HEK293 (cell line): ENCODE measurements at regions not wholly inside any gene's neighbourhood (a gene's known extent, or its start where the extent isn't known, plus 50 kb on each side); places are given as distances from the start of the nearest gene placed in this dataset.

Experiments used
- CTCF ChIA-PET: fragments of 350-600 bp; formaldehyde crosslinking; extraction: SDS; loops from one replicate; lab custom pipeline; 2021; ENCODE audit warnings: antibody characterized with exemption; lab: Yijun Ruan, JAX
- POLR2A ChIA-PET: fragments of 300-600 bp; formaldehyde crosslinking; extraction: SDS; loops from one replicate; lab custom pipeline; 2020; ENCODE audit warnings: antibody characterized with exemption, inconsistent platforms; lab: Yijun Ruan, JAX
- H3K27ac ChIP-seq: fragments of 200-500 bp; sonication (Bioruptor generic); 2 replicates; pipeline ENCODE4 v1.5.1; 2014; ENCODE audit warnings: low read depth, low read length, control low read depth, inconsistent platforms; ENCODE audit errors: extremely low read depth
- H3K36me3 ChIP-seq, 2 experiments: fragments of 200-500 bp in 1 of 2; sonication (Bioruptor generic) in 1 of 2; 1 replicate in 1 of 2; 2 replicates in 1 of 2; pipeline ENCODE4 v1.5.1; 2014 to 2017; ENCODE audit warnings: inconsistent platforms in 2 of 2, low read length in 2 of 2; ENCODE audit not compliant: control insufficient read depth in 2 of 2, insufficient read depth in 1 of 2
- H3K4me1 ChIP-seq: fragments of 200-500 bp; sonication (Bioruptor generic); 2 replicates; pipeline ENCODE4 v1.5.1; 2014; ENCODE audit warnings: mild to moderate bottlenecking, low read length, inconsistent platforms; ENCODE audit not compliant: control insufficient read depth, insufficient read depth
- H3K4me3 ChIP-seq: 2 replicates; pipeline ENCODE4 v1.5.1; 2011; ENCODE audit warnings: low read depth, mild to moderate bottlenecking, control low read depth, low read length, moderate library complexity
- H3K9me3 ChIP-seq: fragments of 200-500 bp; sonication (Bioruptor generic); 2 replicates; pipeline ENCODE4 v1.5.1; 2014; ENCODE audit warnings: low read depth, low read length, inconsistent platforms; ENCODE audit not compliant: control insufficient read depth, insufficient read depth
- HOXD13 ChIP-seq: sonication (generic); formaldehyde crosslinking; IDR thresholded peaks from 2 replicates; pipeline ENCODE4 v1.8.0; 2022; ENCODE audit warnings: missing genetic modification reagents, borderline replicate concordance
- OVOL3 ChIP-seq: fragments of 450-650 bp; formaldehyde crosslinking; IDR thresholded peaks from 2 replicates; pipeline ENCODE4 v1.5.1; 2016; ENCODE audit warnings: missing biosample characterization, missing genetic modification characterization
- RBAK ChIP-seq: fragments of 450-650 bp; formaldehyde crosslinking; IDR thresholded peaks from 2 replicates; pipeline ENCODE4 v1.5.1; 2016; ENCODE audit warnings: missing biosample characterization, missing genetic modification characterization
- WT1 ChIP-seq: fragments of 450-650 bp; formaldehyde crosslinking; IDR thresholded peaks from 2 replicates; pipeline ENCODE4 v1.5.1; 2016; ENCODE audit warnings: missing biosample characterization, missing genetic modification characterization
- ZEB2 ChIP-seq: fragments of 450-650 bp; formaldehyde crosslinking; IDR thresholded peaks from 2 replicates; pipeline ENCODE4 v1.5.1; 2016; ENCODE audit warnings: missing biosample characterization, missing genetic modification characterization
- ZNF121 ChIP-seq: fragments of 450-650 bp; formaldehyde crosslinking; IDR thresholded peaks from 2 replicates; pipeline ENCODE4 v1.5.1; 2016; ENCODE audit warnings: missing biosample characterization, missing genetic modification characterization
- ZNF138 ChIP-seq: fragments of 450-650 bp; formaldehyde crosslinking; IDR thresholded peaks from 2 replicates; pipeline ENCODE4 v1.5.1; 2016; ENCODE audit warnings: missing biosample characterization, missing genetic modification characterization, borderline replicate concordance
- ZNF140 ChIP-seq: fragments of 450-650 bp; formaldehyde crosslinking; IDR thresholded peaks from 2 replicates; pipeline ENCODE4 v1.5.1; 2016; ENCODE audit warnings: missing biosample characterization, missing genetic modification characterization
- ZNF146 ChIP-seq: fragments of 450-650 bp; formaldehyde crosslinking; IDR thresholded peaks from 2 replicates; pipeline ENCODE4 v1.5.1; 2016; ENCODE audit warnings: missing biosample characterization, missing genetic modification characterization
- ZNF157 ChIP-seq: fragments of 450-650 bp; formaldehyde crosslinking; IDR thresholded peaks from 2 replicates; pipeline ENCODE4 v1.5.1; 2016; ENCODE audit warnings: missing biosample characterization, missing genetic modification characterization
- ZNF341 ChIP-seq: fragments of 450-650 bp; formaldehyde crosslinking; IDR thresholded peaks from 2 replicates; pipeline ENCODE4; 2016; ENCODE audit warnings: low read depth, missing biosample characterization, missing genetic modification characterization
- ZNF354C ChIP-seq: fragments of 450-650 bp; formaldehyde crosslinking; IDR thresholded peaks from 2 replicates; pipeline ENCODE4 v1.5.1; 2016; ENCODE audit warnings: missing biosample characterization, missing genetic modification characterization, low read depth, borderline replicate concordance
- ZNF433 ChIP-seq: fragments of 450-650 bp; formaldehyde crosslinking; IDR thresholded peaks from 2 replicates; pipeline ENCODE4 v1.5.1; 2016; ENCODE audit warnings: missing biosample characterization, missing genetic modification characterization, low read depth
- ZNF514 ChIP-seq: fragments of 450-650 bp; formaldehyde crosslinking; IDR thresholded peaks from 2 replicates; pipeline ENCODE4 v1.5.1; 2016; ENCODE audit warnings: missing biosample characterization, missing genetic modification characterization
- ZNF654 ChIP-seq: fragments of 450-650 bp; formaldehyde crosslinking; IDR thresholded peaks from 2 replicates; pipeline ENCODE4 v1.5.1; 2016; ENCODE audit warnings: low read depth, missing biosample characterization, missing genetic modification characterization
- ZNF677 ChIP-seq: fragments of 450-650 bp; IDR thresholded peaks from 2 replicates; pipeline ENCODE4 v1.5.0; 2018; ENCODE audit warnings: missing biosample characterization, mild to moderate bottlenecking, missing genetic modification characterization, moderate library complexity
- ZNF747 ChIP-seq: fragments of 450-650 bp; formaldehyde crosslinking; IDR thresholded peaks from 2 replicates; pipeline ENCODE4 v1.5.1; 2016; ENCODE audit warnings: missing biosample characterization, missing genetic modification characterization
- TF ChIP-seq, protein P1 (sequence below): fragments of 450-650 bp; formaldehyde crosslinking; IDR thresholded peaks from 2 replicates; pipeline ENCODE4 v1.5.1; 2016; ENCODE audit warnings: missing biosample characterization, missing genetic modification characterization
- TF ChIP-seq, protein P2 (sequence below): fragments of 450-650 bp; formaldehyde crosslinking; IDR thresholded peaks from 2 replicates; pipeline ENCODE4 v1.5.1; 2016; ENCODE audit warnings: missing biosample characterization, missing genetic modification characterization, borderline replicate concordance
- TF ChIP-seq, protein P3 (sequence below): fragments of 450-650 bp; formaldehyde crosslinking; IDR thresholded peaks from 2 replicates; pipeline ENCODE4 v1.5.1; 2016; ENCODE audit warnings: missing biosample characterization, missing genetic modification characterization
- TF ChIP-seq, protein P4 (sequence below): fragments of 450-650 bp; formaldehyde crosslinking; IDR thresholded peaks from 2 replicates; pipeline ENCODE4 v1.5.1; 2016; ENCODE audit warnings: missing biosample characterization, missing genetic modification characterization, borderline replicate concordance
- TF ChIP-seq, protein P5 (sequence below): fragments of 450-650 bp; formaldehyde crosslinking; IDR thresholded peaks from 2 replicates; pipeline ENCODE4 v1.5.1; 2016; ENCODE audit warnings: missing biosample characterization, missing genetic modification characterization

DNA sequence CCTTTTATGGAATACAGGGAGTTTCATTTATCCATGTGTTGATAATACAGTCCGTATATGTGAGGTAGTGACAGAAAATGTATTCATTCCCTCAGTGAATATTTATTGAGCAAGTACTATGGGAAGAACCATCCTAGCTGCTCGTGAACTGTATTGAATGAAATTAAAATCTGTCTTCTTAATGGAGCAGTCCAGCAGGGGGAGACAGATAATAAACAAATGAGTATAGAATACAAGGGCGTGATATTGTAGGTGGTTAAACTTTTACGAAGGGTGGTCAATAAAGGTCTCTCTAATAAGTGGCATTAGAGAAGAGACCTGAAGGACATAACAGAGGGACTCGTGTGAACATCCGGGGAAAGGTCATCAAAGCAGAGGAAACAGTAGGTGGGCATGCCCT lies 62.7 kb upstream of the OSTN start:
- TF ChIP-seq WT1 (tag by site-specific recombination), result no peak
- peak; percentile 25 for TF ChIP-seq ZNF654 (tag by site-specific recombination)
- H3K27ac ChIP-seq, result no peak overlapping the region
- H3K4me3 ChIP-seq, result no peak overlapping the region
- CTCF ChIA-PET, result interaction anchor here (0.6 to 0.7 kb wide), 5 partner anchors 39 to 486 kb away, joined by 3 to 4 read pairs (median 3); no protein-coding TSS in a partner anchor
- no peaks in the 10 kb centered on the region for H3K9me3 ChIP-seq
- H3K4me1 ChIP-seq, result no peaks in the 10 kb centered on the region
- POLR2A ChIA-PET, result no interaction called here
- H3K36me3 ChIP-seq, result no peaks in the 10 kb centered on the region

DNA sequence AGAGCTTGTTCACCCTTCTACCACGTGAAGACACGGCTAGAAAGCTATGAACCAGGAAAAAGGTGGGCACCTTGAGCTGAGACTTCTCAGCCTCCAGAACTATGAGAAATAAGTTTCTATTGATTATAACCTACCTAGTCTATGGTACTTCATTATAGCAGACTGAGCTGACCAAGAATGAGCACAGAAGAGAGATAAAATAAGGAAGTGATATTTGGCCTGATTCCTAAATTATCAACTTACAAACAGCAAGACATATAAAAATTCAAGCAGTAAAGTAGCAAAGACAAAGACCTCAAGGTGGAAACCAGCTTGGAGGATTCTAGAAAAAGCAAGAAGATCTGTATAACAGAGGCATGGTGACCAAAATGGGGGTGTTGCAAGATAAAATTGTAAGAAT lies 63.9 kb upstream of the OSTN start:
- Histone ChIP-seq H3K4me1 (no peaks in the 10 kb centered on the region), H3K27ac (no peak overlapping the region), H3K36me3 (no peaks in the 10 kb centered on the region), H3K4me3 (no peak overlapping the region), H3K9me3 (no peaks in the 10 kb centered on the region)
- ChIA-PET POLR2A (no interaction called here), CTCF (no interaction called here)
- no peak for TF ChIP-seq ZNF354C (tag by site-specific recombination)
- TF ChIP-seq, protein P1, sequence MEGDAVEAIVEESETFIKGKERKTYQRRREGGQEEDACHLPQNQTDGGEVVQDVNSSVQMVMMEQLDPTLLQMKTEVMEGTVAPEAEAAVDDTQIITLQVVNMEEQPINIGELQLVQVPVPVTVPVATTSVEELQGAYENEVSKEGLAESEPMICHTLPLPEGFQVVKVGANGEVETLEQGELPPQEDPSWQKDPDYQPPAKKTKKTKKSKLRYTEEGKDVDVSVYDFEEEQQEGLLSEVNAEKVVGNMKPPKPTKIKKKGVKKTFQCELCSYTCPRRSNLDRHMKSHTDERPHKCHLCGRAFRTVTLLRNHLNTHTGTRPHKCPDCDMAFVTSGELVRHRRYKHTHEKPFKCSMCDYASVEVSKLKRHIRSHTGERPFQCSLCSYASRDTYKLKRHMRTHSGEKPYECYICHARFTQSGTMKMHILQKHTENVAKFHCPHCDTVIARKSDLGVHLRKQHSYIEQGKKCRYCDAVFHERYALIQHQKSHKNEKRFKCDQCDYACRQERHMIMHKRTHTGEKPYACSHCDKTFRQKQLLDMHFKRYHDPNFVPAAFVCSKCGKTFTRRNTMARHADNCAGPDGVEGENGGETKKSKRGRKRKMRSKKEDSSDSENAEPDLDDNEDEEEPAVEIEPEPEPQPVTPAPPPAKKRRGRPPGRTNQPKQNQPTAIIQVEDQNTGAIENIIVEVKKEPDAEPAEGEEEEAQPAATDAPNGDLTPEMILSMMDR (tag by site-specific recombination), result no peak
- no peak for TF ChIP-seq ZNF138 (tag by site-specific recombination)
- TF ChIP-seq OVOL3, result no peak
- TF ChIP-seq ZEB2 (tag by site-specific recombination), result no peak
- no peak for TF ChIP-seq ZNF433 (tag by site-specific recombination)
- TF ChIP-seq, protein P2, sequence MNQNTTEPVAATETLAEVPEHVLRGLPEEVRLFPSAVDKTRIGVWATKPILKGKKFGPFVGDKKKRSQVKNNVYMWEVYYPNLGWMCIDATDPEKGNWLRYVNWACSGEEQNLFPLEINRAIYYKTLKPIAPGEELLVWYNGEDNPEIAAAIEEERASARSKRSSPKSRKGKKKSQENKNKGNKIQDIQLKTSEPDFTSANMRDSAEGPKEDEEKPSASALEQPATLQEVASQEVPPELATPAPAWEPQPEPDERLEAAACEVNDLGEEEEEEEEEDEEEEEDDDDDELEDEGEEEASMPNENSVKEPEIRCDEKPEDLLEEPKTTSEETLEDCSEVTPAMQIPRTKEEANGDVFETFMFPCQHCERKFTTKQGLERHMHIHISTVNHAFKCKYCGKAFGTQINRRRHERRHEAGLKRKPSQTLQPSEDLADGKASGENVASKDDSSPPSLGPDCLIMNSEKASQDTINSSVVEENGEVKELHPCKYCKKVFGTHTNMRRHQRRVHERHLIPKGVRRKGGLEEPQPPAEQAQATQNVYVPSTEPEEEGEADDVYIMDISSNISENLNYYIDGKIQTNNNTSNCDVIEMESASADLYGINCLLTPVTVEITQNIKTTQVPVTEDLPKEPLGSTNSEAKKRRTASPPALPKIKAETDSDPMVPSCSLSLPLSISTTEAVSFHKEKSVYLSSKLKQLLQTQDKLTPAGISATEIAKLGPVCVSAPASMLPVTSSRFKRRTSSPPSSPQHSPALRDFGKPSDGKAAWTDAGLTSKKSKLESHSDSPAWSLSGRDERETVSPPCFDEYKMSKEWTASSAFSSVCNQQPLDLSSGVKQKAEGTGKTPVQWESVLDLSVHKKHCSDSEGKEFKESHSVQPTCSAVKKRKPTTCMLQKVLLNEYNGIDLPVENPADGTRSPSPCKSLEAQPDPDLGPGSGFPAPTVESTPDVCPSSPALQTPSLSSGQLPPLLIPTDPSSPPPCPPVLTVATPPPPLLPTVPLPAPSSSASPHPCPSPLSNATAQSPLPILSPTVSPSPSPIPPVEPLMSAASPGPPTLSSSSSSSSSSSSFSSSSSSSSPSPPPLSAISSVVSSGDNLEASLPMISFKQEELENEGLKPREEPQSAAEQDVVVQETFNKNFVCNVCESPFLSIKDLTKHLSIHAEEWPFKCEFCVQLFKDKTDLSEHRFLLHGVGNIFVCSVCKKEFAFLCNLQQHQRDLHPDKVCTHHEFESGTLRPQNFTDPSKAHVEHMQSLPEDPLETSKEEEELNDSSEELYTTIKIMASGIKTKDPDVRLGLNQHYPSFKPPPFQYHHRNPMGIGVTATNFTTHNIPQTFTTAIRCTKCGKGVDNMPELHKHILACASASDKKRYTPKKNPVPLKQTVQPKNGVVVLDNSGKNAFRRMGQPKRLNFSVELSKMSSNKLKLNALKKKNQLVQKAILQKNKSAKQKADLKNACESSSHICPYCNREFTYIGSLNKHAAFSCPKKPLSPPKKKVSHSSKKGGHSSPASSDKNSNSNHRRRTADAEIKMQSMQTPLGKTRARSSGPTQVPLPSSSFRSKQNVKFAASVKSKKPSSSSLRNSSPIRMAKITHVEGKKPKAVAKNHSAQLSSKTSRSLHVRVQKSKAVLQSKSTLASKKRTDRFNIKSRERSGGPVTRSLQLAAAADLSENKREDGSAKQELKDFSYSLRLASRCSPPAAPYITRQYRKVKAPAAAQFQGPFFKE, result no peak

DNA sequence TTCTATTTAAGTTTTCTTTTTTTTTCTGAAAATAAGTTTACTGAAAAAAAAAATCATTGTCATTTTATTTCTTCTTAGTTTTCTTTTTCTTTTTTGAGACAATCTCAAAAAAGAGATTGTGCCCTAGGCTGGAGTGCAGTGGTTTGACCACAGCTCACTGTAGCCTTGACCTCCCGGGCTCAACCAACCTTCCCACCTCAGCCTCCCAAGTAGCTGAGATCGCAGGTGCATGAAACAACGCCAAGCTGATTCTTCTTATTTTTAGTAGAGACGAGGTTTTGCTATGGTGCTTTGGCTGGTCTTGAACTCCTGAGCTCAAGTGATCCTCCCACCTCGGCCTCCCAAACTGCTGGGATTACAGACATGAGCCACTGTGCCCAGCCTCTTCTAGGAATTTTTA lies 65.7 kb upstream of the OSTN start:
- H3K9me3 ChIP-seq, result no peaks in the 10 kb centered on the region
- H3K4me3 ChIP-seq, result no peak overlapping the region
- no peak overlapping the region for H3K27ac ChIP-seq
- H3K36me3 ChIP-seq, result no peaks in the 10 kb centered on the region
- CTCF ChIA-PET, result interaction anchor here (0.7 kb wide), 1 partner anchor 313 kb away, joined by 3 read pairs; no protein-coding TSS in a partner anchor
- no peaks in the 10 kb centered on the region for H3K4me1 ChIP-seq
- POLR2A ChIA-PET, result no interaction called here
- TF ChIP-seq, protein P3, sequence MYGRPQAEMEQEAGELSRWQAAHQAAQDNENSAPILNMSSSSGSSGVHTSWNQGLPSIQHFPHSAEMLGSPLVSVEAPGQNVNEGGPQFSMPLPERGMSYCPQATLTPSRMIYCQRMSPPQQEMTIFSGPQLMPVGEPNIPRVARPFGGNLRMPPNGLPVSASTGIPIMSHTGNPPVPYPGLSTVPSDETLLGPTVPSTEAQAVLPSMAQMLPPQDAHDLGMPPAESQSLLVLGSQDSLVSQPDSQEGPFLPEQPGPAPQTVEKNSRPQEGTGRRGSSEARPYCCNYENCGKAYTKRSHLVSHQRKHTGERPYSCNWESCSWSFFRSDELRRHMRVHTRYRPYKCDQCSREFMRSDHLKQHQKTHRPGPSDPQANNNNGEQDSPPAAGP, result no peak
- TF ChIP-seq ZNF747 (tag by site-specific recombination) (no peak), ZNF121 (tag by site-specific recombination) (no peak), WT1 (tag by site-specific recombination) (no peak), ZNF157 (no peak), ZNF677 (tag by site-specific recombination) (no peak), ZNF341 (no peak), ZNF514 (tag by site-specific recombination) (no peak), ZNF146 (tag by site-specific recombination) (no peak), ZNF140 (tag by site-specific recombination) (no peak), HOXD13 (CRISPR knock-in tag) (no peak), RBAK (tag by site-specific recombination) (no peak)
- TF ChIP-seq, protein P4, sequence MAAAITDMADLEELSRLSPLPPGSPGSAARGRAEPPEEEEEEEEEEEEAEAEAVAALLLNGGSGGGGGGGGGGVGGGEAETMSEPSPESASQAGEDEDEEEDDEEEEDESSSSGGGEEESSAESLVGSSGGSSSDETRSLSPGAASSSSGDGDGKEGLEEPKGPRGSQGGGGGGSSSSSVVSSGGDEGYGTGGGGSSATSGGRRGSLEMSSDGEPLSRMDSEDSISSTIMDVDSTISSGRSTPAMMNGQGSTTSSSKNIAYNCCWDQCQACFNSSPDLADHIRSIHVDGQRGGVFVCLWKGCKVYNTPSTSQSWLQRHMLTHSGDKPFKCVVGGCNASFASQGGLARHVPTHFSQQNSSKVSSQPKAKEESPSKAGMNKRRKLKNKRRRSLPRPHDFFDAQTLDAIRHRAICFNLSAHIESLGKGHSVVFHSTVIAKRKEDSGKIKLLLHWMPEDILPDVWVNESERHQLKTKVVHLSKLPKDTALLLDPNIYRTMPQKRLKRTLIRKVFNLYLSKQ (tag by site-specific recombination), result no peak
- TF ChIP-seq, protein P5, sequence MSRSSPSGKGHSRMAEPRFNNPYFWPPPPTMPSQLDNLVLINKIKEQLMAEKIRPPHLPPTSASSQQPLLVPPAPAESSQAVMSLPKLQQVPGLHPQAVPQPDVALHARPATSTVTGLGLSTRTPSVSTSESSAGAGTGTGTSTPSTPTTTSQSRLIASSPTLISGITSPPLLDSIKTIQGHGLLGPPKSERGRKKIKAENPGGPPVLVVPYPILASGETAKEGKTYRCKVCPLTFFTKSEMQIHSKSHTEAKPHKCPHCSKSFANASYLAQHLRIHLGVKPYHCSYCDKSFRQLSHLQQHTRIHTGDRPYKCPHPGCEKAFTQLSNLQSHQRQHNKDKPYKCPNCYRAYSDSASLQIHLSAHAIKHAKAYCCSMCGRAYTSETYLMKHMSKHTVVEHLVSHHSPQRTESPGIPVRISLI (tag by site-specific recombination), result no peak
